ENCODE measurements at regions not wholly inside any gene's neighbourhood (a gene's known extent, or its start where the extent isn't known, plus 50 kb on each side); places are given as distances from the start of the nearest gene placed in this dataset.
A peak's percentile ranks its signal among the peaks of the same experiment; 100 is the strongest.

- no peak overlapping the region for H3K9ac ChIP-seq (ENCODE audit: low read length)
- no TSS peak for BruUV-seq (replicated peaks)
- intact Hi-C loops (cut with micrococcal nuclease), result loop anchor here (1.0 to 10.0 kb wide), 4 partner anchors 45 to 258 kb away; no protein-coding TSS in a partner anchor
- peak; percentile 98 for ATAC-seq
- H3K79me2 ChIP-seq (ENCODE audit: low read length), result no peaks in the 10 kb centered on the region
- H2AFZ ChIP-seq (ENCODE audit: low read length), result no peak overlapping the region
- TF ChIP-seq EZH2 (IDR thresholded peaks at IDR 0.05; ENCODE audit: low read length, unreplicated experiment) (no peak), EZH2phosphoT487 (IDR thresholded peaks at IDR 0.05; ENCODE audit: borderline replicate concordance, low read length) (no peak)
- TF ChIP-seq, protein P1, sequence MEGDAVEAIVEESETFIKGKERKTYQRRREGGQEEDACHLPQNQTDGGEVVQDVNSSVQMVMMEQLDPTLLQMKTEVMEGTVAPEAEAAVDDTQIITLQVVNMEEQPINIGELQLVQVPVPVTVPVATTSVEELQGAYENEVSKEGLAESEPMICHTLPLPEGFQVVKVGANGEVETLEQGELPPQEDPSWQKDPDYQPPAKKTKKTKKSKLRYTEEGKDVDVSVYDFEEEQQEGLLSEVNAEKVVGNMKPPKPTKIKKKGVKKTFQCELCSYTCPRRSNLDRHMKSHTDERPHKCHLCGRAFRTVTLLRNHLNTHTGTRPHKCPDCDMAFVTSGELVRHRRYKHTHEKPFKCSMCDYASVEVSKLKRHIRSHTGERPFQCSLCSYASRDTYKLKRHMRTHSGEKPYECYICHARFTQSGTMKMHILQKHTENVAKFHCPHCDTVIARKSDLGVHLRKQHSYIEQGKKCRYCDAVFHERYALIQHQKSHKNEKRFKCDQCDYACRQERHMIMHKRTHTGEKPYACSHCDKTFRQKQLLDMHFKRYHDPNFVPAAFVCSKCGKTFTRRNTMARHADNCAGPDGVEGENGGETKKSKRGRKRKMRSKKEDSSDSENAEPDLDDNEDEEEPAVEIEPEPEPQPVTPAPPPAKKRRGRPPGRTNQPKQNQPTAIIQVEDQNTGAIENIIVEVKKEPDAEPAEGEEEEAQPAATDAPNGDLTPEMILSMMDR (conservative IDR thresholded peaks at IDR 0.05; ENCODE audit: low read depth, low read length), result no peak
- no peaks in the 10 kb centered on the region for H3F3A ChIP-seq (ENCODE audit: low read length, unreplicated experiment)
- H3K36me3 ChIP-seq (ENCODE audit: low read depth, low read length), result no peaks in the 10 kb centered on the region
- peak overlapping the region; percentile 40 for H3K27ac ChIP-seq (ENCODE audit: low read length)
- no peaks in the 10 kb centered on the region for H3K9me3 ChIP-seq (ENCODE audit: low read length)
- H3K27me3 ChIP-seq (ENCODE audit: low read length), result no peaks in the 10 kb centered on the region
- peaks cover 28% of the 10 kb centered on the region for H3K4me1 ChIP-seq (ENCODE audit: insufficient read depth, low read length)
- ChIA-PET POLR2A (ENCODE audit: unreplicated experiment) (interaction anchor here (0.6 kb wide), 2 partner anchors 167 to 382 kb away, joined by 3 to 4 read pairs; no protein-coding TSS in a partner anchor), CTCF (no interaction called here)
- H4K20me1 ChIP-seq (ENCODE audit: low read length), result no peaks in the 10 kb centered on the region
- H3K4me3 ChIP-seq (ENCODE audit: low read length), result no peak overlapping the region
- DNase-seq, result peak; percentile 92
- peak overlapping the region; percentile 39 for H3K4me2 ChIP-seq (ENCODE audit: low read length)
- no peaks in the 10 kb centered on the region for H3K9me2 ChIP-seq (replicated peaks; ENCODE audit: low read length)
Measured at GRCh38 chr12:25769082-25769945, 189.2 kb upstream of the RASSF8 start.

- Histone ChIP-seq H3K27ac (ENCODE audit: low read length) (no peak overlapping the region), H3K36me3 (ENCODE audit: low read depth, low read length) (no peaks in the 10 kb centered on the region), H3K9me3 (ENCODE audit: low read length) (no peaks in the 10 kb centered on the region), H3K4me3 (ENCODE audit: low read length) (no peak overlapping the region), H3K4me1 (ENCODE audit: insufficient read depth, low read length) (peaks cover 33% of the 10 kb centered on the region), H4K20me1 (ENCODE audit: low read length) (no peaks in the 10 kb centered on the region), H3K9ac (ENCODE audit: low read length) (no peak overlapping the region), H3K79me2 (ENCODE audit: low read length) (no peaks in the 10 kb centered on the region), H3K9me2 (replicated peaks; ENCODE audit: low read length) (no peaks in the 10 kb centered on the region), H3K4me2 (ENCODE audit: low read length) (no peak overlapping the region), H2AFZ (ENCODE audit: low read length) (no peak overlapping the region), H3K27me3 (ENCODE audit: low read length) (no peaks in the 10 kb centered on the region), H3F3A (ENCODE audit: low read length, unreplicated experiment) (no peaks in the 10 kb centered on the region)
- ChIA-PET POLR2A (ENCODE audit: unreplicated experiment) (interaction anchor here (0.6 to 0.7 kb wide), 2 partner anchors 35 to 190 kb away, joined by 4 to 6 read pairs; no protein-coding TSS in a partner anchor), CTCF (no interaction called here)
- DNase-seq (peak; percentile 17), ATAC-seq (no peak)
- intact Hi-C loops (cut with micrococcal nuclease), result no loop called here
- TF ChIP-seq EZH2 (IDR thresholded peaks at IDR 0.05; ENCODE audit: low read length, unreplicated experiment) (no peak), EZH2phosphoT487 (IDR thresholded peaks at IDR 0.05; ENCODE audit: borderline replicate concordance, low read length) (no peak)
- BruUV-seq (replicated peaks), result no TSS peak
Measured at GRCh38 chr12:25771041-25771440, 187.4 kb upstream of the RASSF8 start.

- POLR2A ChIA-PET (ENCODE audit: unreplicated experiment), result interaction anchor here (0.6 kb wide), 1 partner anchor 190 kb away, joined by 6 read pairs; no protein-coding TSS in a partner anchor
- intact Hi-C loops (cut with micrococcal nuclease), result no loop called here
- H3K27ac ChIP-seq (ENCODE audit: low read length), result no peak overlapping the region
Measured at GRCh38 chr12:25771476-25771875, 187.0 kb upstream of the RASSF8 start.

More at GRCh38 chr12:25771476-25771875, 187.0 kb upstream of the RASSF8 start:
- H3K9ac ChIP-seq (ENCODE audit: low read length), result no peak overlapping the region
- no peaks in the 10 kb centered on the region for H3F3A ChIP-seq (ENCODE audit: low read length, unreplicated experiment)
- no peaks in the 10 kb centered on the region for H3K79me2 ChIP-seq (ENCODE audit: low read length)
- ATAC-seq, result no peak
- H4K20me1 ChIP-seq (ENCODE audit: low read length), result no peaks in the 10 kb centered on the region
- H3K4me1 ChIP-seq (ENCODE audit: insufficient read depth, low read length), result peaks cover 37% of the 10 kb centered on the region
- H3K4me2 ChIP-seq (ENCODE audit: low read length), result no peak overlapping the region
- H3K9me2 ChIP-seq (replicated peaks; ENCODE audit: low read length), result no peaks in the 10 kb centered on the region
- CTCF ChIA-PET, result no interaction called here
- H3K4me3 ChIP-seq (ENCODE audit: low read length), result no peak overlapping the region
- H3K36me3 ChIP-seq (ENCODE audit: low read depth, low read length), result no peaks in the 10 kb centered on the region
- TF ChIP-seq EZH2 (IDR thresholded peaks at IDR 0.05; ENCODE audit: low read length, unreplicated experiment), result no peak
- TF ChIP-seq, protein P1 (conservative IDR thresholded peaks at IDR 0.05; ENCODE audit: low read depth, low read length), result no peak
- TF ChIP-seq EZH2phosphoT487 (IDR thresholded peaks at IDR 0.05; ENCODE audit: borderline replicate concordance, low read length), result no peak
- no peak overlapping the region for H2AFZ ChIP-seq (ENCODE audit: low read length)
- no TSS peak for BruUV-seq (replicated peaks)
- H3K9me3 ChIP-seq (ENCODE audit: low read length), result no peaks in the 10 kb centered on the region
- no peaks in the 10 kb centered on the region for H3K27me3 ChIP-seq (ENCODE audit: low read length)
- no peak for DNase-seq
